Activated CD8-positive, alpha-beta T cell treated with anti-CD3 and anti-CD28 coated beads for 36 hours (primary cell): ENCODE measurements at regions not wholly inside any gene's neighbourhood (a gene's known extent, or its start where the extent isn't known, plus 50 kb on each side); places are given as distances from the start of the nearest gene placed in this dataset.
A peak's percentile ranks its signal among the peaks of the same experiment; 100 is the strongest.

Experiments used
- ATAC-seq: fragments of 200-7000 bp; cut with Tn5 transposase; one replicate; pipeline ENCODE4 v1.10.0; 2021; ENCODE audit warnings: mild to moderate bottlenecking, moderate library complexity
- CTCF ChIA-PET: fragments of 350-600 bp; sonication (Branson Sonifier 250); formaldehyde crosslinking; loops from one replicate; lab custom pipeline; 2021; ENCODE audit warnings: antibody characterized with exemption; lab: Charles Lee
- POLR2A ChIA-PET: fragments of 350-600 bp; sonication (Branson Sonifier 250); formaldehyde crosslinking; loops from one replicate; lab custom pipeline; 2021; ENCODE audit warnings: antibody characterized with exemption; lab: Charles Lee
- DNase-seq: peaks from one replicate; pipeline ENCODE4 v3.0.0-alpha.2; 2020
- H3K27ac Mint-ChIP-seq: one replicate; pipeline ENCODE4 v1.8.0; 2021; ENCODE audit warnings: mild to moderate bottlenecking, mixed read lengths
- H3K27me3 Mint-ChIP-seq: one replicate; pipeline ENCODE4 v1.8.0; 2021; ENCODE audit warnings: mixed read lengths
- H3K36me3 Mint-ChIP-seq: one replicate; pipeline ENCODE4 v1.8.0; 2021; ENCODE audit warnings: low read depth, mixed read lengths
- H3K4me1 Mint-ChIP-seq: one replicate; pipeline ENCODE4 v1.8.0; 2021; ENCODE audit warnings: low read depth, mixed read lengths
- H3K4me3 Mint-ChIP-seq: one replicate; pipeline ENCODE4 v1.8.0; 2021; ENCODE audit warnings: mild to moderate bottlenecking, moderate library complexity, mixed read lengths
- H3K9me3 Mint-ChIP-seq: one replicate; pipeline ENCODE4 v1.8.0; 2021; ENCODE audit warnings: mixed read lengths
- intact Hi-C: fragments of 100-400 bp; cut with micrococcal nuclease; formaldehyde crosslinking; loops from one replicate; pipeline ENCODE4 v1.10.0; 2022
- TF ChIP-seq, protein P1 (sequence below): fragments of 200-600 bp; IDR thresholded peaks from one replicate; pipeline ENCODE4 v1.8.0; 2022; ENCODE audit warnings: antibody characterized with exemption, mild to moderate bottlenecking

DNA sequence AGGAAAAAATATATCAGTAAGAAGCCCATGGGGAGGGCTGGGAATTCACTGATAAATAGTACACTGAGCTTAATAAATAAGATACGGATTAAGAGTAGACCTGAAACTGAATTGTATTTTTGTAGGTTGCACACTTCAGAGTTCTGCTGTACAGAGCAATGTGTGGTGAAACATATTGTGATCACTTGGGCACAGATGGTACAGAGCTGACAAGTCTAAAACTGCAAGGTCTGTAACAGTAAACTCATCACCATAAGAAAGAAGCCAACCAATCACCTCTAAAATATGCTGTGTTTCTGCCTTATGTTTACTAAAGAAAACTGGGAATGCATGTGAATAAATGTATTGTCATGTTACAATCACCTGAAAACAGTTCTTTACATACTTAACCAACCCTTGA lies 360.7 kb downstream of the MRPL39 start:
- CTCF ChIA-PET = no interaction called here
- no peak overlapping the region for H3K27ac Mint-ChIP-seq
- no peak for DNase-seq
- no peaks in the 10 kb centered on the region for H3K9me3 Mint-ChIP-seq
- ATAC-seq = no peak
- no peaks in the 10 kb centered on the region for H3K4me1 Mint-ChIP-seq
- H3K4me3 Mint-ChIP-seq = no peak overlapping the region
- H3K27me3 Mint-ChIP-seq = no peaks in the 10 kb centered on the region
- H3K36me3 Mint-ChIP-seq = no peaks in the 10 kb centered on the region
- TF ChIP-seq, protein P1, sequence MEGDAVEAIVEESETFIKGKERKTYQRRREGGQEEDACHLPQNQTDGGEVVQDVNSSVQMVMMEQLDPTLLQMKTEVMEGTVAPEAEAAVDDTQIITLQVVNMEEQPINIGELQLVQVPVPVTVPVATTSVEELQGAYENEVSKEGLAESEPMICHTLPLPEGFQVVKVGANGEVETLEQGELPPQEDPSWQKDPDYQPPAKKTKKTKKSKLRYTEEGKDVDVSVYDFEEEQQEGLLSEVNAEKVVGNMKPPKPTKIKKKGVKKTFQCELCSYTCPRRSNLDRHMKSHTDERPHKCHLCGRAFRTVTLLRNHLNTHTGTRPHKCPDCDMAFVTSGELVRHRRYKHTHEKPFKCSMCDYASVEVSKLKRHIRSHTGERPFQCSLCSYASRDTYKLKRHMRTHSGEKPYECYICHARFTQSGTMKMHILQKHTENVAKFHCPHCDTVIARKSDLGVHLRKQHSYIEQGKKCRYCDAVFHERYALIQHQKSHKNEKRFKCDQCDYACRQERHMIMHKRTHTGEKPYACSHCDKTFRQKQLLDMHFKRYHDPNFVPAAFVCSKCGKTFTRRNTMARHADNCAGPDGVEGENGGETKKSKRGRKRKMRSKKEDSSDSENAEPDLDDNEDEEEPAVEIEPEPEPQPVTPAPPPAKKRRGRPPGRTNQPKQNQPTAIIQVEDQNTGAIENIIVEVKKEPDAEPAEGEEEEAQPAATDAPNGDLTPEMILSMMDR = no peak
- intact Hi-C loops = no loop called here
- POLR2A ChIA-PET = no interaction called here

- TF ChIP-seq, protein P1 = no peak
- Mint-ChIP-seq H3K4me3 (no peak overlapping the region), H3K36me3 (no peaks in the 10 kb centered on the region), H3K4me1 (no peaks in the 10 kb centered on the region), H3K27ac (no peak overlapping the region), H3K9me3 (no peaks in the 10 kb centered on the region), H3K27me3 (no peaks in the 10 kb centered on the region)
- ChIA-PET CTCF (no interaction called here), POLR2A (no interaction called here)
- intact Hi-C loops = no loop called here
- no peak for ATAC-seq
- DNase-seq = no peak
Measured at GRCh38 chr21:25244735-25245134, 362.5 kb downstream of the MRPL39 start.

GRCh38 chr21:25243808-25244207 lies 363.5 kb downstream of the MRPL39 start:
- DNase-seq (no peak), ATAC-seq (no peak)
- H3K4me1 Mint-ChIP-seq = no peaks in the 10 kb centered on the region
- H3K27me3 Mint-ChIP-seq = no peaks in the 10 kb centered on the region
- H3K4me3 Mint-ChIP-seq = no peak overlapping the region
- ChIA-PET CTCF (no interaction called here), POLR2A (no interaction called here)
- H3K27ac Mint-ChIP-seq = no peak overlapping the region
- H3K36me3 Mint-ChIP-seq = no peaks in the 10 kb centered on the region
- intact Hi-C loops = no loop called here
- no peaks in the 10 kb centered on the region for H3K9me3 Mint-ChIP-seq
- TF ChIP-seq, protein P1 = no peak

DNA sequence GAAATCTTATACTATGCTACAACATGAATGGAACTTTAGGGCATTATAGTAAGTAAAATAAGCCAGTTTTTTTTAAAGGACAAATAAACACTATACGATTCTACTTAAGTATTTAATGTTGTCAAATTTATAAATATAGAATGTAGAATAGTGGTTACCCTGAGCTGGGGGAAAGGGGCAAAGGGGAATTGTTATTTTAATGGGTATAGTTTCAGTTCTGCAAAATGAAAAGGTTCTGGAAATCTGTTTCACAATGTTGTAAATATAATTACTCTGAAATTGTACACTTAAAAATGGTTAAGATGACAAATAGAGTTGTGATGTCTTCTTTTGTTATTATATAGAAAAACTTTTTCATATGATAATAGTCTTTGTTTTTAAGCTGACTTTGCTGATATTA lies 366.3 kb downstream of the MRPL39 start:
- no peaks in the 10 kb centered on the region for H3K27me3 Mint-ChIP-seq
- DNase-seq = no peak
- no peaks in the 10 kb centered on the region for H3K4me1 Mint-ChIP-seq
- TF ChIP-seq, protein P1 = no peak
- H3K36me3 Mint-ChIP-seq = no peaks in the 10 kb centered on the region
- H3K4me3 Mint-ChIP-seq = no peak overlapping the region
- POLR2A ChIA-PET = no interaction called here
- intact Hi-C loops = no loop called here
- H3K9me3 Mint-ChIP-seq = peaks cover 3% of the 10 kb centered on the region
- H3K27ac Mint-ChIP-seq = no peak overlapping the region
- CTCF ChIA-PET = no interaction called here
- no peak for ATAC-seq

DNA sequence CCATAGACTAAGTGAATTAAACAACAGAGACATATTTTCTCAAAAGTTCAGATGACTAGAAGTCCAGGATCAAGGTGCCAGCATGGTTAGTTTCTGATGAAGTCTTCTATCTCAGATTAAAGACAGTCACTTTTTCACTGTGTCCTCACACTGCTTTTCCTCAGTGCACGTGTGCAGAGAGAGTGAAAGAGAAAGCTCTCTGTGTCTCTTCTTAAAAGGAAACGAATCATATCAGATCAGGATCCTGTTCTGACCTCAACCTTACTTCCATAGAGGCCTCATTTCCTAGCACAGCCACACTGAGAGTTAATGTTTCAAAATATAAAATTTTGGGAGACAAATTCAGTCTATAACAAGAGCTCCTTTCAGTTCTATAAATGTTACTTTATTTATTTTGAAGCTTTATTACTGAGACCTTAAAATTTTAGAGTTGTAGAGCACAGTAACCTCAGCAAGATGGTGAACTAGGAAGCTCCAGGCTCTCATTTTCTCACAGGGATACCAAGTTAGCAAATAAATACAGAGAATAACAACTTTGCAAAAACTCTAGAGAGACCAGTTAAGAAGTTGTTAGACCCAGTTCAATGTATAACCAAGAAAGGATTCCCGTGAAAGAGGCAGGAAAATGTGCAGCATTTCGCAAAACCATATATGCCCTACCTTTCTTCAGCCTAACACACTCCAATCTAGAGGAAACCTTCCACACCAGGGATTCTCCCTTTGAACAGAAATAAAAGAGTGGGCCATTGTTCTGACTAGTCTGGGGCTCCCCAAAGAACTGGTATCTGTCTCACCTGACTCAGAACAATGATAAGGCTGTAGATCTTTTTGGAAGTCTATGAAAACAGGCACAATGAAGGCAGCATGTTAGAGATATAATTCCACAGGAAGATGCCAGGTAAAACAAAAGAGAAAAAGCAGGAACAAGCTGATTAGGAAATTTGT lies 372.2 kb downstream of the MRPL39 start:
- intact Hi-C loops = no loop called here
- TF ChIP-seq, protein P1 = no peak
- ATAC-seq = peak; percentile 30
- CTCF ChIA-PET = no interaction called here
- no peak overlapping the region for H3K4me3 Mint-ChIP-seq
- H3K36me3 Mint-ChIP-seq = no peaks in the 10 kb centered on the region
- H3K27ac Mint-ChIP-seq = no peak overlapping the region
- no peaks in the 10 kb centered on the region for H3K4me1 Mint-ChIP-seq
- no peak for DNase-seq
- POLR2A ChIA-PET = no interaction called here
- no peaks in the 10 kb centered on the region for H3K27me3 Mint-ChIP-seq
- peaks cover 3% of the 10 kb centered on the region for H3K9me3 Mint-ChIP-seq
